Inferior parietal cortex (tissue), 1 donor: ENCODE measurements at regions not wholly inside any gene's neighbourhood (a gene's known extent, or its start where the extent isn't known, plus 50 kb on each side); places are given as distances from the start of the nearest gene placed in this dataset.

Source experiments
- DNase-seq: peaks from one replicate; pipeline ENCODE4 v3.0.0-alpha.2; 2016; ENCODE audit errors: extremely low spot score

GRCh38 chr1:67991546-67991945 lies 58.9 kb downstream of the DIRAS3 start:
- peak; percentile 7 for DNase-seq

GRCh38 chr1:67988066-67988465 lies 62.4 kb downstream of the DIRAS3 start:
- no peak for DNase-seq

- DNase-seq = no peak
Measured at GRCh38 chr1:67987046-67987799, 63.2 kb downstream of the DIRAS3 start.

GRCh38 chr1:67983867-67984266 lies 66.6 kb downstream of the DIRAS3 start:
- no peak for DNase-seq

GRCh38 chr1:67980028-67980427 lies 70.4 kb downstream of the DIRAS3 start:
- no peak for DNase-seq

GRCh38 chr1:67979532-67979931 lies 70.9 kb downstream of the DIRAS3 start:
- DNase-seq = no peak

- DNase-seq = no peak
Measured at GRCh38 chr1:67978890-67979516, 71.4 kb downstream of the DIRAS3 start.

- DNase-seq = no peak
Measured at GRCh38 chr1:67977756-67978155, 72.7 kb downstream of the DIRAS3 start.

- no peak for DNase-seq
Measured at GRCh38 chr1:67973051-67973450, 77.4 kb downstream of the DIRAS3 start.

- DNase-seq = no peak
Measured at GRCh38 chr1:67970088-67970487, 80.3 kb downstream of the DIRAS3 start.

- no peak for DNase-seq
Measured at GRCh38 chr1:67969446-67969845, 81.0 kb downstream of the DIRAS3 start.

- DNase-seq = no peak
Measured at GRCh38 chr1:67966666-67967009, 83.8 kb downstream of the DIRAS3 start.

- no peak for DNase-seq
Measured at GRCh38 chr1:67965995-67966665, 84.3 kb downstream of the DIRAS3 start.

GRCh38 chr1:67963263-67963662 lies 87.2 kb downstream of the DIRAS3 start:
- no peak for DNase-seq

GRCh38 chr1:67960766-67961165 lies 89.7 kb downstream of the DIRAS3 start:
- DNase-seq = no peak

GRCh38 chr1:67958472-67958871 lies 92.0 kb downstream of the DIRAS3 start:
- no peak for DNase-seq

GRCh38 chr1:67957066-67957465 lies 93.4 kb downstream of the DIRAS3 start:
- no peak for DNase-seq

GRCh38 chr1:67956116-67956515 lies 94.3 kb downstream of the DIRAS3 start:
- no peak for DNase-seq

GRCh38 chr1:67955591-67955990 lies 94.8 kb downstream of the DIRAS3 start:
- no peak for DNase-seq

- DNase-seq = no peak
Measured at GRCh38 chr1:67953301-67953700, 97.1 kb downstream of the DIRAS3 start.

- no peak for DNase-seq
Measured at GRCh38 chr1:67952071-67952470, 98.4 kb downstream of the DIRAS3 start.

GRCh38 chr1:67951014-67951413 lies 99.4 kb downstream of the DIRAS3 start:
- no peak for DNase-seq
